Choroid plexus epithelial cell (primary cell): ENCODE measurements at regions not wholly inside any gene's neighbourhood (a gene's known extent, or its start where the extent isn't known, plus 50 kb on each side); places are given as distances from the start of the nearest gene placed in this dataset.

Experiments used
- DNase-seq: peaks from one replicate; pipeline ENCODE4 v3.0.0-alpha.2; 2010; ENCODE audit warnings: low read depth
- H3K4me3 ChIP-seq: 2 replicates; pipeline ENCODE4 v1.5.1; 2011; ENCODE audit warnings: low read depth, mild to moderate bottlenecking, control low read depth, low read length, moderate library complexity
- CTCF ChIP-seq: conservative IDR thresholded peaks from 2 replicates; pipeline ENCODE4 v1.5.1; 2011; ENCODE audit warnings: low read depth, mild to moderate bottlenecking, control low read depth, inconsistent platforms, low read length, moderate library complexity

DNA sequence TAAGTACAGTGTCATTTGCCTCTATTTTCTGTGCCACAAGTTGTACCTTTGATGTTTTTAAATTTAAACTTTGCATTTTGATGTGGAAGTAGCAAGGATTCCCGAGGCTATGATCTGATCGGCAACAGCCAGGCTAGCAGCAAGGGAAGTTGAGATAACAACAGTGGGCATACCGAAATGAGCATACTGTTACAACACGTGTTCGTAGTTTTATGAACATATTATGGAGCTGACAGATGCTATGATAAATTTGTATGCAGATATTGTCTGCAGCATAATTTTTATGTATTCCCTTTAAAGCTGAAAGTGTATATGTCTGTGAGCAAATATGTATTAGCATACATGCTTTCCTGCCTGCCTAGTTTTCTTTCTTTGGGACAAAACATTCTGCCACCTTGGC lies 306.1 kb downstream of the PCDH7 start:
- no peak overlapping the region for H3K4me3 ChIP-seq
- DNase-seq: no peak
- TF ChIP-seq CTCF: no peak

DNA sequence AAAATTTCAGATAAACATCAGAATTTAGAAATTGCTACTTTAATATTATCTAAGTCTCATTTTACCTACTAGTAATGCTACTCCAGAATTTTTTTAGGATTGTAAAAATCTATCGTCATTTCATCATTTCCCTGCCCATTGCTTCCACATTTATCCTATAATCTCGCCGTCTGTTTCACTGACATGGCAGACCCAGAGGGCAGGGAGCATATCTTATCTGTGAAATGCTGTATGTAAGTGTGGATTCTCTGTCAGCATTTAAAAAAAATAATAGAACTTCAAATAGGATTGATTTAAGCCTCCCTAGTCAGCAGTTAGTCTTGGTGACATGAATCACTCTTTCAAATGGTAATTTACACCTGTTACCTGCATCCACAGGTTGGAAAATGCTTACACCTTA lies 314.4 kb downstream of the PCDH7 start:
- no peak for DNase-seq
- no peak for TF ChIP-seq CTCF
- no peak overlapping the region for H3K4me3 ChIP-seq

DNA sequence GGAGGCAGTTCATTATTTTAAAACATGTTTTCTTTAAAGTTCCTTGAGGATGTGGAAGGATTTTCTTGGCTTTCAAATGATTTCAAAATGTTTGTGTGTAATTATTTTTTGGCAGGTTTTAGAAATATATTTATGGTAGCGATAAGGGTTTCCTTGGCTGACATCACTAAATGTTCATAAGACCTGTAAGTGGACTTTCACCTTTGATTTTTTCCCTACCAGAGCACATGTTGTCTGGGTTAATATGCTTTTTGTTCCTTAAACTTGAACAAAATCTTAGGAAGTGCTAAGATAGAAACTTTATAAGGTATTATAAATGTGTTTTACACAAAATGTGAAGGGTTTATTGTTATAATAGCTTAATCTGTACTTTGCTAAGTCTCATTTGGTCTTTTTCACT lies 315.6 kb downstream of the PCDH7 start:
- no peak for TF ChIP-seq CTCF
- DNase-seq: no peak
- H3K4me3 ChIP-seq: no peak overlapping the region

GRCh38 chr4:31037703-31038102 lies 317.5 kb downstream of the PCDH7 start:
- DNase-seq: no peak
- H3K4me3 ChIP-seq: no peak overlapping the region
- no peak for TF ChIP-seq CTCF

DNA sequence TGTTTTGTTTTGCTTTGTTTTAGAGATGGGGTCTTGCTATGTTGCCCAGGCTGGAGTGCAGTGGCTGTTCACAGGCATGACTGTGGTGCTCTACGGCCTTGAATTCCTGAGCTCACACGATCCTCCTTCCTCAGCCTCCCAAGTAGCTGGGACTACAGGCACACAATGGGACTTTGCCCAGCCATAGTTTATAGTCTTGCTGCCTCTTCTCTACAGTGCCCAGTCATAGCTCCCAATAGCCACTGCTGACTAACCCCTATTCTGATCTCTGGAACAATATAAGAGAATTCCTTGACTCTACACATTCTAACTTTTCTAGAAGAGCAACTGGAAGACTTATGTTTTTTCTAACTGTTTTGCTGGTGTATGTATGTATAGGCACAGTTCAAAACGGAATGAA lies 319.2 kb downstream of the PCDH7 start:
- no peak for DNase-seq
- H3K4me3 ChIP-seq: no peak overlapping the region
- no peak for TF ChIP-seq CTCF

DNA sequence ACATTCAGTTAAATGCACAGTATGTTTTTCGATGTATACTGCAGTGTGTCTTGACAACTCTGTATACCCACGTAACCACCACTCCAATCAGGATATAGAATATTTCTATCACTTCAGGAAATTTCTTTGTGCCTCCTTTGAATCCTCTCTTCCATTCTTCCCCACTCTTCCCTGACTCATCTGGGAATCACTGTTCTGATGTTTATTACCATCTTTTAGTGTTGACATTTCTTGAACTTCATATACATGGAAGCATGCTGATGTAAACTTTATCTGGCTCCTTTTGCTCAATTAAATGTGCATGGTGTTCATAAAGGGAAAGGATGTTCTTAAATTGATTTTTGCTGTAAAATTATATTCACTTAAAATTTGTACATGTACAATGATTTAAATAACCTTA lies 319.9 kb downstream of the PCDH7 start:
- no peak for DNase-seq
- no peak for TF ChIP-seq CTCF
- H3K4me3 ChIP-seq: no peak overlapping the region

- no peak for DNase-seq
- no peak for TF ChIP-seq CTCF
- H3K4me3 ChIP-seq: no peak overlapping the region
Measured at GRCh38 chr4:31041385-31041784, 321.2 kb downstream of the PCDH7 start.
